ENCODE measurements at regions not wholly inside any gene's neighbourhood (a gene's known extent, or its start where the extent isn't known, plus 50 kb on each side); places are given as distances from the start of the nearest gene placed in this dataset.

- no peaks in the 10 kb centered on the region for H3K27me3 ChIP-seq (ENCODE audit: control insufficient read depth in 3 of 3, insufficient read depth in 3 of 3, low read length in 2 of 3)
- H3K9me3 ChIP-seq (ENCODE audit: control insufficient read depth in 4 of 4, insufficient read depth in 3 of 4, low read length in 3 of 4): no peaks in the 10 kb centered on the region
- WGBS, 2 donors: 75 to 83% methylated on average over 5 of the region's 5 CpGs
- H3K27ac ChIP-seq (ENCODE audit: low read depth in 1 of 2, low read length in 1 of 2): no peak overlapping the region
- H3K4me1 ChIP-seq (ENCODE audit: control insufficient read depth in 5 of 5, insufficient read depth in 5 of 5, low read length in 5 of 5): peaks cover 0 to 38% (median 10%) of the 10 kb centered on the region in 5 donors
- peak in 2 of 3 donors; percentile 23 to 50 for DNase-seq
- no peaks in the 10 kb centered on the region for H3K36me3 ChIP-seq (ENCODE audit: control insufficient read depth in 4 of 4, insufficient read depth in 4 of 4, low read length in 4 of 4)
- H3K9ac ChIP-seq (ENCODE audit: insufficient read depth in 1 of 2, low read length in 2 of 2): no peak overlapping the region
- H3K4me3 ChIP-seq: no peak overlapping the region
- TF ChIP-seq CTCF (IDR thresholded peaks at IDR 0.05; ENCODE audit: control extremely low read depth, extremely low read depth): no peak
- no peak for ATAC-seq (ENCODE audit: insufficient read depth, low FRiP score)
These were observed 107.7 kb upstream of the CDC42EP3 start for GRCh38 chr2:37779139-37779538.

- no peaks in the 10 kb centered on the region for H3K9me3 ChIP-seq (ENCODE audit: control insufficient read depth in 4 of 4, insufficient read depth in 3 of 4, low read length in 3 of 4)
- ATAC-seq (ENCODE audit: insufficient read depth, low FRiP score) (no peak), DNase-seq (no peak)
- no peak overlapping the region for H3K4me3 ChIP-seq
- no peak overlapping the region for H3K9ac ChIP-seq (ENCODE audit: insufficient read depth in 1 of 2, low read length in 2 of 2)
- no peaks in the 10 kb centered on the region for H3K27me3 ChIP-seq (ENCODE audit: control insufficient read depth in 3 of 3, insufficient read depth in 3 of 3, low read length in 2 of 3)
- WGBS, 2 donors: 95 to 98% methylated on average over 2 of the region's 2 CpGs
- no peak overlapping the region for H3K27ac ChIP-seq (ENCODE audit: low read depth in 1 of 2, low read length in 1 of 2)
- peaks cover 0 to 34% (median 8%) of the 10 kb centered on the region in 5 donors for H3K4me1 ChIP-seq (ENCODE audit: control insufficient read depth in 5 of 5, insufficient read depth in 5 of 5, low read length in 5 of 5)
- no peaks in the 10 kb centered on the region for H3K36me3 ChIP-seq (ENCODE audit: control insufficient read depth in 4 of 4, insufficient read depth in 4 of 4, low read length in 4 of 4)
- TF ChIP-seq CTCF (IDR thresholded peaks at IDR 0.05; ENCODE audit: control extremely low read depth, extremely low read depth): no peak
These were observed 108.4 kb upstream of the CDC42EP3 start for GRCh38 chr2:37779611-37780386.

DNA sequence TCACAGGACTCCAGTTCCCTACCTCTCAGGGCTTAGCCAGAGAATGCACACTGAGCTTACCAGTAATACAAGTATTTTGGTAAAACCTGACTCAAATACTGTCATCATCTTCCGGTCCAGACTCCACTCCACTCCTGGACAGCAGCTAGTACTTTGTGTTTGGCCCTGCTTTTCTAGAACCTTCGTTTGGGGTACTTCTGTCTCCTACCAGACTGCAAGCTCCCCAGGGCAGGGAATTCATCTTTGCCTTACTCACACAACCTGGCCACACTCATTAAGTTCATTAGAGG lies 108.9 kb upstream of the CDC42EP3 start:
- peaks cover 0 to 32% (median 7%) of the 10 kb centered on the region in 5 donors for H3K4me1 ChIP-seq (ENCODE audit: control insufficient read depth in 5 of 5, insufficient read depth in 5 of 5, low read length in 5 of 5)
- no peak for ATAC-seq (ENCODE audit: insufficient read depth, low FRiP score)
- no peaks in the 10 kb centered on the region for H3K36me3 ChIP-seq (ENCODE audit: control insufficient read depth in 4 of 4, insufficient read depth in 4 of 4, low read length in 4 of 4)
- H3K9ac ChIP-seq (ENCODE audit: insufficient read depth in 1 of 2, low read length in 2 of 2): no peak overlapping the region
- no peaks in the 10 kb centered on the region for H3K27me3 ChIP-seq (ENCODE audit: control insufficient read depth in 3 of 3, insufficient read depth in 3 of 3, low read length in 2 of 3)
- no peak for TF ChIP-seq CTCF (IDR thresholded peaks at IDR 0.05; ENCODE audit: control extremely low read depth, extremely low read depth)
- no peak overlapping the region for H3K4me3 ChIP-seq
- H3K9me3 ChIP-seq (ENCODE audit: control insufficient read depth in 4 of 4, insufficient read depth in 3 of 4, low read length in 3 of 4): no peaks in the 10 kb centered on the region
- 84 to 90% methylated on average over 2 of the region's 2 CpGs for WGBS, 2 donors
- no peak overlapping the region for H3K27ac ChIP-seq (ENCODE audit: low read depth in 1 of 2, low read length in 1 of 2)
- no peak for DNase-seq

DNA sequence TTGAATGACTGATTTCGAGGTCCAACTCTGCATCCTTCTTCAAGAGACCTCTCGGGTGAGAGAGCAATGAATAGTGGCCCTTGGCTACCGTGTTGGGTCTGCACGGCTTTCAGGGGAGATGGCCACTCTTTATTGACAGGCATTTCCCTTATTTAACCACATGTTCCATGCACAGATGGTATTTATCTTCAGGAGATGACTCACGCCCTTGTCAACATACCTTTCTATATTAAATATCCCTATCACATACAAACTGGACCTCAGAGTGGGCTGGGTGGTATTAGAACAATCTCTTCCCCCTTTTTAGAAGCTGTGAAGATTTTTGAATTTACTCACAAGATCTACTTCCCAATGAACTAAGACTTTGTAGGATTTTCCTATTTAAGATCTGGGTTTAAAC lies 109.6 kb upstream of the CDC42EP3 start:
- H3K27ac ChIP-seq (ENCODE audit: low read depth in 1 of 2, low read length in 1 of 2): no peak overlapping the region
- no peak overlapping the region for H3K9ac ChIP-seq (ENCODE audit: insufficient read depth in 1 of 2, low read length in 2 of 2)

More for the DNA sequence above, 109.6 kb upstream of the CDC42EP3 start:
- no peak for DNase-seq
- Histone ChIP-seq H3K36me3 (ENCODE audit: control insufficient read depth in 4 of 4, insufficient read depth in 4 of 4, low read length in 4 of 4) (no peaks in the 10 kb centered on the region), H3K27me3 (ENCODE audit: control insufficient read depth in 3 of 3, insufficient read depth in 3 of 3, low read length in 2 of 3) (no peaks in the 10 kb centered on the region), H3K9me3 (ENCODE audit: control insufficient read depth in 4 of 4, insufficient read depth in 3 of 4, low read length in 3 of 4) (peaks cover 0 to 1% (median 0%) of the 10 kb centered on the region in 4 donors), H3K4me1 (ENCODE audit: control insufficient read depth in 5 of 5, insufficient read depth in 5 of 5, low read length in 5 of 5) (peaks cover 0 to 27% (median 8%) of the 10 kb centered on the region in 5 donors), H3K4me3 (no peak overlapping the region)
- no peak for TF ChIP-seq CTCF (IDR thresholded peaks at IDR 0.05; ENCODE audit: control extremely low read depth, extremely low read depth)
- no peak for ATAC-seq (ENCODE audit: insufficient read depth, low FRiP score)
- 85% methylated on average over 5 of the region's 5 CpGs for WGBS, 2 donors
